Effector memory CD8-positive, alpha-beta T cell (primary cell): ENCODE measurements at regions not wholly inside any gene's neighbourhood (a gene's known extent, or its start where the extent isn't known, plus 50 kb on each side); places are given as distances from the start of the nearest gene placed in this dataset.

ENCODE experiments used
- ATAC-seq: fragments of 150-1000 bp; cut with Tn5 transposase; replicated peaks from 2 replicates; pipeline ENCODE4 v1.10.0; 2021; ENCODE audit warnings: mild to moderate bottlenecking, moderate library complexity
- DNase-seq, 3 experiments: peaks; one replicate each; pipeline ENCODE4 v3.0.0; 2021
- H3K27ac Mint-ChIP-seq, 2 donors: one replicate each; pipeline ENCODE4 v1.8.0; 2022; ENCODE audit warnings: mild to moderate bottlenecking in 2 of 2, mixed read lengths in 2 of 2, moderate library complexity in 2 of 2
- H3K27me3 Mint-ChIP-seq, 2 donors: one replicate each; pipeline ENCODE4 v1.8.0; 2022; ENCODE audit warnings: mixed read lengths in 2 of 2
- H3K36me3 Mint-ChIP-seq: one replicate; pipeline ENCODE4 v1.8.0; 2022; ENCODE audit warnings: mild to moderate bottlenecking, moderate library complexity, mixed read lengths; ENCODE audit not compliant: insufficient read depth
- H3K4me1 Mint-ChIP-seq, 2 donors: one replicate each; pipeline ENCODE4 v1.8.0; 2022; ENCODE audit warnings: low read depth in 2 of 2, mixed read lengths in 2 of 2
- H3K4me3 Mint-ChIP-seq, 2 donors: one replicate each; pipeline ENCODE4 v1.8.0; 2022; ENCODE audit warnings: mild to moderate bottlenecking in 2 of 2, mixed read lengths in 2 of 2, moderate library complexity in 2 of 2
- H3K9me3 Mint-ChIP-seq, 2 donors: one replicate each; pipeline ENCODE4 v1.8.0; 2022; ENCODE audit warnings: mixed read lengths in 2 of 2

DNA sequence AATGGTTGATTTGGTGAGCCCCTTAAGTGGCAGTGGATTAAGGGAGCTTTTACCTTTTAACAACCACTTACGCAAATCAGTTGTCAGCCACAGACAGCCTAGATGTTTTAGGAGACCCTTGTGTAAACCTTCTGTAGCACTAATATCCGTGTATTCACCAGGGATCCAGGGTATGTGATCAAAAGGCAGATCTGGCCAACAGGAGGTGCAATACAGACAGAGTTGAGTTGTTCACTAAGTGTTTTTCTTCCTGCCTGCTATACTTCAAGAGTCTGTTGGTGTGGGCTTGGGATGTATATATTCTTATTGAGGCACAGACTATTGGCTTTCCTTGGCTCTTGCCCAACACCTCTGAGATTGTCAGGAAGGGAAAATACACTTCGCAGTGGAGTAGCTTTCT lies 175.1 kb downstream of the FAT3 start:
- H3K27ac Mint-ChIP-seq = no peak overlapping the region

DNA sequence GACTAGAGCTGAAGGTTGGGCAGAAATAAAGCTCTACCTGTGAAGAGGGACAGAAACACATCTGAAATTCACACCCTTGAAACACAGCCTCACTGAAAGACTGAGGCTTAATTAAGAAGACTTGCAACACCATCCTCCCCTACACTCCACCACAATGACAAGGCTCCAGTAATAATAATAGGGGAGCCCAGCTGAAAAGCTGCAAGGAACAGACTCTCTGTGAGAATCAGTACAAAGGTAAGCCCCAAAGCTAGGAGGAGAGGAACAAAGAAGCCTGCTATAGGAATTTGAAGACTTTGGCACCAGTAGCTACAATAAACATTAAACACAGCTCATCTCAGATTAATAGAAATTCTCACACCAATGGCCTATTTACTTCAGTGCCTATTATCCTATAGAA lies 176.9 kb downstream of the FAT3 start:
- Mint-ChIP-seq H3K36me3 (no peaks in the 10 kb centered on the region), H3K27me3 (no peaks in the 10 kb centered on the region), H3K4me1 (no peaks in the 10 kb centered on the region), H3K27ac (no peak overlapping the region), H3K9me3 (peaks cover 0 to 7% of the 10 kb centered on the region in 2 donors), H3K4me3 (no peak overlapping the region)
- no peak for DNase-seq
- no peak for ATAC-seq

More for the DNA sequence above, 175.1 kb downstream of the FAT3 start:
- no peaks in the 10 kb centered on the region for H3K4me1 Mint-ChIP-seq
- no peak overlapping the region for H3K4me3 Mint-ChIP-seq
- H3K27me3 Mint-ChIP-seq = no peaks in the 10 kb centered on the region
- DNase-seq = no peak
- H3K9me3 Mint-ChIP-seq = peaks cover 7 to 13% of the 10 kb centered on the region in 2 donors
- no peaks in the 10 kb centered on the region for H3K36me3 Mint-ChIP-seq
- no peak for ATAC-seq

DNA sequence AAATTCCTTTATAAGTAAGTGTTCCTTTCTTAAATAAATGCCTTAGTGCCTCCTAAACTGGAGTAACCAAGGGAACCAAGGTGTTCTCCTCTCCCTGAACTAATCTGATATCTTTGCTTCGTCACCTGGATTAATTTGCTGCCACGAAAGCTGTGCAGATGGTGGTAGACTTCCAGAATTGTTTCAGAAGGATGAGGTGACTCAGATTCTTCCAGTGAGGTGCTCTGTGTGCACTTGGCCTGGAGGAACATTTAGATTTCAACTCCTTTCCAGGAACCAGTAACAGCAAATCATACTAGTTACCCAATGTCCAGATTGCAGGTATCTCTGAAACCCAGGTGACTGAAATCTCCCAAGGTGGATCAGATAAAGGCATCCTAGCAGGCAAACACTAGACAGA lies 181.9 kb downstream of the FAT3 start:
- H3K27ac Mint-ChIP-seq = no peak overlapping the region
- no peak for DNase-seq
- peaks cover 0 to 7% of the 10 kb centered on the region in 2 donors for H3K9me3 Mint-ChIP-seq
- no peaks in the 10 kb centered on the region for H3K36me3 Mint-ChIP-seq
- no peaks in the 10 kb centered on the region for H3K27me3 Mint-ChIP-seq
- ATAC-seq = no peak
- H3K4me3 Mint-ChIP-seq = no peak overlapping the region
- no peaks in the 10 kb centered on the region for H3K4me1 Mint-ChIP-seq

DNA sequence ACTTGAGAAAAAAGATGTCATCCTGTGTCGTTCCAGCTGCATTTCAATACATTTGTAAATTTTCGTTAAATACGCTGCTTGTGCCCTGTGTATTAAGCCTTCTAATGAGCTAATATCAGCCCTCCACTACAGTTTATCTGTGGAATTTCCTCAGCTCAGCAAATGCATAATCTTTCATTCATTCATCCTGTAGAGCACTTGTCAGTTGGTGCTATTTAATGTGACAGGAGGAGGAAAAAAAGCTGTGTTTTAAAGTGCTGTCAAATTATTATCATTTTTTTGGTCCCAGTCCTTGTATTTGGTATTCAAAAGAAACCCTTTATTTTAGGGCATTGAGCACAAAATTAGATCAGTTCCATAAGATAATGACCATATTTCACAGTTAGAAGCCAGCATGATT lies 184.7 kb downstream of the FAT3 start:
- H3K36me3 Mint-ChIP-seq = peaks cover 3% of the 10 kb centered on the region
- DNase-seq = no peak
- no peak overlapping the region for H3K27ac Mint-ChIP-seq

DNA sequence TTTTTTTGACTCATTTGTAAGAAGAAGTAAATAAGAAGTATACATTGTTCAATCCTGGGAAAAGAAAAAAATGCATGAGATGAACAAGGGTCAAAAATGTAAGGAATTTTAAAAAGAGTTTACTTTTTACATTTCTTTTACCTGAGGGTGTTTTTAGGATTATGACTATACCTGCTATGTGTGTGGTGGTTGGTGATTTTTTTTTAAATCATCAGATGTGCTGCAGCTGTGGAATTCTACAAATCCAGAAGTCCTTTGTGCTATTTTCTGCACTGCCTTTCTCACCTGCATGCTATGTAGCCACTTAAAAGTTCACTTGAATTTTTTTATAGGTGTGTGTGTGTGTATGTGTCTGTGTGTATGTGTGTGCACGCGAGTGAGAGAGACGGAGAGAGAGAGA lies 185.3 kb downstream of the FAT3 start:
- H3K4me1 Mint-ChIP-seq = no peaks in the 10 kb centered on the region
- DNase-seq (no peak), ATAC-seq (no peak)
- no peaks in the 10 kb centered on the region for H3K27me3 Mint-ChIP-seq
- no peak overlapping the region for H3K27ac Mint-ChIP-seq
- H3K4me3 Mint-ChIP-seq = no peak overlapping the region
- peaks cover 3% of the 10 kb centered on the region for H3K36me3 Mint-ChIP-seq
- peaks cover 0 to 10% of the 10 kb centered on the region in 2 donors for H3K9me3 Mint-ChIP-seq

More for the DNA sequence above, 184.7 kb downstream of the FAT3 start:
- no peak for ATAC-seq
- no peaks in the 10 kb centered on the region for H3K4me1 Mint-ChIP-seq
- H3K27me3 Mint-ChIP-seq = no peaks in the 10 kb centered on the region
- no peak overlapping the region for H3K4me3 Mint-ChIP-seq
- H3K9me3 Mint-ChIP-seq = peaks cover 0 to 10% of the 10 kb centered on the region in 2 donors

DNA sequence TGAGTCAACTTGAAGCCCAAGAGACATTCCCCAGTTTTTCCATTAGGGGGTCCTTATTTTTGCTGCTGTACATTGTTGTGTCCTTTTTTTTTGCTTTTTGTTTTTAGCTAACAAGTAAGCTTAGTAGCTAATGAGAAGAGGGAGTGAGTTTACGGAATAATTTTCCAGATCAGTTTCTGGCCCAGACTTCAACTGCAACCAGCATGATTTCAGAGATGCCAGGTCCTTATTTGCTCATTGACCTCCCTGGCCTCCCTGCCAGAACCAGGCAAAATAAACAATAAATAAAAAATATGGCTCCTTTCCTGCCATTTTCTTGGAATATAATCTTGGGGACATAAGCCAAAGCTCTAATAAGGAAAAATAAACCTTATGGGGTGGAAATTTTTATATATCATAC lies 185.9 kb downstream of the FAT3 start:
- Mint-ChIP-seq H3K27ac (no peak overlapping the region), H3K4me1 (no peaks in the 10 kb centered on the region), H3K4me3 (no peak overlapping the region), H3K9me3 (peaks cover 0 to 10% of the 10 kb centered on the region in 2 donors), H3K36me3 (peaks cover 3% of the 10 kb centered on the region), H3K27me3 (no peaks in the 10 kb centered on the region)
- no peak for ATAC-seq
- no peak for DNase-seq

DNA sequence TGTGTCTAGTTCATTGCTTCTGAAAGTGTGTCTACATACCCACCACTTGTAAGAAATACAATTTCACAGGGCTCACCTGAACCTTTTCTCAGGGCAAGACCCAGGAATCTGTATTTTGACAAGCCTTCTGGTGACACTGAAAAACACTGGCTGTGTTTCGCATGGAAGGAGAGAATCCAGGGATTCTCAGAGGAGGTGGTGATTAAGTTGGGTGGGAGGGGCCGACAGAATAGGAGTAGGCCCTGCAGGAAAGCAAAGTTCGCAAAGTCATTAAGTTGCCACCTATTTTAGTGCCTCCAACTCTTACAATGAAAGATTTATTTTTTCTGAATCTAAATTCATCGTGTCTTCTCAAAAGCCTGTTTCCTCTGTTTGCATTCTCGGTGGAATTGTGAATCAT lies 186.8 kb downstream of the FAT3 start:
- Mint-ChIP-seq H3K4me1 (no peaks in the 10 kb centered on the region), H3K27me3 (no peaks in the 10 kb centered on the region), H3K9me3 (peaks cover 0 to 10% of the 10 kb centered on the region in 2 donors), H3K27ac (no peak overlapping the region), H3K36me3 (peaks cover 3% of the 10 kb centered on the region), H3K4me3 (no peak overlapping the region)
- no peak for DNase-seq
- no peak for ATAC-seq

DNA sequence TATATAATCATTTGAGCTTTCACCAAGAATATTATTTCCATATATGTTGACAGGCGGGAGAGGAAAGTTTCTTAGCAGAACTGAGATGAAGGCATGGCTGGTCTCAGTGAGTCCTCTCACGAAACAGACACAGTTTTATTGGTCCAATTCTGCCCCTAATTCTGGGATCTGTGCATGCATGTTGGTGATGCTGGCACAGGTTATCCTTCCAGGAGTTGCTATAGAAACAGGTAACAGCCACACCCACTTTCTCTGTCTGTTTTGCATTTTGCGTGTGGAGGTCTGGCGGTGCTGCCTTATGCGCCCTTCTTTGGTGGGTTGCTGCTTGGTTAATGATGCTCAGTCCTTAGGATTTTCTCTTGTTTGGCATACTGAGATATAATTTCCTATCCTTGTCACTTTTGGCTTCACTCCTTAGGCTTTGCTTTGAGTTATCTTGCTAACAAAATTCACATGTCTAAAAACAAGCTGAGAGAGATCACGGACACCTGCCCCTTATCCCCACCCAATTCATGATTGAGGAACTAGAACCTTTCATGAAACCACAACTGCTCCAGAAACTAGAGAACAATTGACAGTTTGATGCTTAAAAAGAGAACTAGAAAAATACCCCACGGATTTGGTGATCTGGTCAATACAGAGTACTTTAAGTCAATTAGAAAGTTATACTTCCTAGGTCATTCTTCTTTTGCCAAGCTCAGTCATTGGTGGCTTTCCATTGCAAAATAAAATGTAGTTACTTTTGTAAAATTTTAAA lies 189.3 kb downstream of the FAT3 start:
- peaks cover 3% of the 10 kb centered on the region for H3K36me3 Mint-ChIP-seq
- ATAC-seq = no peak
- H3K4me3 Mint-ChIP-seq = no peak overlapping the region
- no peaks in the 10 kb centered on the region for H3K27me3 Mint-ChIP-seq
- no peak overlapping the region for H3K27ac Mint-ChIP-seq
- peaks cover 0 to 7% of the 10 kb centered on the region in 2 donors for H3K9me3 Mint-ChIP-seq
- H3K4me1 Mint-ChIP-seq = no peaks in the 10 kb centered on the region
- no peak for DNase-seq

DNA sequence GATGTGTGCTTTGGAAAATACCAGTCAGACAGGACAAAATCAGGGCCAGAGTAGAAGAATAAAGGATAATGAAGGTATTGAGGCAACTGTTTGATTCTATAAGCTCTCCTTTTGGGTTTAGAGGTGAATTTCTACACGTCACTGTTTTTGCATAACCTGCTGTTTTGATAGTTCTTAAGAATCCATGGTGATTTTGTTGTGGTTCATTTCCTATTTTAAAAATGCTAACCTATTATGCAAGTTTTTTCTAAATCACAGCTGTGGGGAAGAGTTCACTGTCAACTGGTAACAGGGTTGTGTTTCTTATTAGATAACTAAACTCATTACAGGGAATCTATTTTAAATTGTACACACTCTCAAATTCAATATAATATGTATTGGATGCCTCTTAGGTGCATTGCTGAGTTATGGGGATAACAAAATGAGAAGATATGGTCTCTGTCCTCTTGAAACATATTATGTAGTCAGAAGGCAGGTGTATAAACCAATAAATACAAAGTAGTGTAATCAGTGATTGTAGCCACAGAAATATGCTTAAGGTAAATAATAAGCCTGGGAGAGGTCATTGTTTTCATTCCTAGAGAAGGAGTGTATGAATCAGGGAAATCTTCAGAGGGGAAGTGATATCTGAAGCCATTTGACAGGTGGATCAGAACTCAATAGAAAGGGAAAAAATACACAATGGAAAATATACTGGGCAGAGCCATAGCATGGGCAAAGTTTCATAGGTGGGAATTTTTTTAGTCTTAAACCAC lies 192.5 kb downstream of the FAT3 start:
- Mint-ChIP-seq H3K27me3 (no peaks in the 10 kb centered on the region), H3K27ac (no peak overlapping the region), H3K36me3 (no peaks in the 10 kb centered on the region), H3K4me1 (no peaks in the 10 kb centered on the region), H3K4me3 (no peak overlapping the region), H3K9me3 (peaks cover 0 to 7% of the 10 kb centered on the region in 2 donors)
- DNase-seq = no peak
- no peak for ATAC-seq

DNA sequence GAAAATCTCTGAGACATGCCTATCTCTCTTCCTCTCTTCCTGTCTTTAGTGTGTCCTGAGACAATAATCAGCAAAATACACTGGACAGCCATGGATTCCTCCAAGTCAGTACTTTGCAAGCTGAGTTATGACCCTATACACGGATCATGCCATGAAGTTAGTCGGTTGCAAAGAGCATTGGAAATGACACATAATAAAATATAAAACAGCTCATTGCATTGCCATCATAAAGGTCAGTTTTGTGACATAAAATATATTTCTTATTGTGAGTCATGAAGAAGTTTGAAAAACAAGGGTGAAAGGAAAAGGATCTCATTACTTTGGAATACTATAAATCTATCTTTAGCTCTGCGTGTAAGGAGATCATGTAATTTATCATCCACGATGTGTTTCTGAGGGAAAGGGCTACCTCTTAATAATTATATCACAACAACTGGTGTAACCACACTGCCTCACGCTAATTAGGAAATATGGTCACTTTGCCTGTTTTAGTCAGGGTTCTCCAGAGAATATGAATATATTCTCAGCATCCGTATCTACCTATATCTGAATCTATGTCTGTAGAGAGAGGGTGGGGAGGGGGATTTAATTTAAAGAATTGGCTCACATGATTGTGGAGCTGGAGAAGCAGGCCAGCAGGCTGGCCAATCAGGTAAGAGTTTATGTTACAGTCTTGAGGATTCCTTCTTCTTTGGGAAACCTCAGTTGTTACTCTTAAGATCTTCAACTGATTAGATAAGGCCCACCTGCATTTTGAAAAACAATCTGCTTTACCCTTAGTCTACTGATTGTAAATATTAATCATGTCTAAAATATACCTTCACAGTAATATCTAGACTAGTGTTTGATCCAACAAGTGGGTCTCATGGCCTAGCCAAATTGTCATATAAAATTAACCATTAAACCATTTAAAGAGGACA lies 198.8 kb downstream of the FAT3 start:
- H3K27ac Mint-ChIP-seq = no peak overlapping the region
- no peaks in the 10 kb centered on the region for H3K27me3 Mint-ChIP-seq
- no peak for DNase-seq
- H3K36me3 Mint-ChIP-seq = no peaks in the 10 kb centered on the region
- no peak overlapping the region for H3K4me3 Mint-ChIP-seq
- ATAC-seq = no peak
- no peaks in the 10 kb centered on the region for H3K4me1 Mint-ChIP-seq
- peaks cover 5 to 8% of the 10 kb centered on the region in 2 donors for H3K9me3 Mint-ChIP-seq

DNA sequence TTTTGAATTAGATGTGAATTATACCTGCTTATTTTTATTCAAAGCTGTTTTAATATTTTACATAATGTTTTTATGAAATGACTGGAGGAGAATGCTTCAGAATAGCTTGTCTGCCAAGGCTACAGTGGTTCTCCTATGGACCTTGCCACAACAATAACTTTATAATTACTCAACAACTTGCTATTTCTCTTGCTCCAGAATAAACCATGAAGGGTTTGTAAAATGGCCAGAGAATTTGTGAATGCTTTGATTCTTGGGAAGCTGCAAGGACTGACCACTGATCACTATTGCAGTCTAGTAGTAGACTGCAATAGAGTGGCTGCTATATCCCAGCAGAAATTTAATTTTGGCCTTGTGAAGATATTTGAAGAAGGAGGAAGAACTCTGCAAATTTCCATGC lies 199.7 kb downstream of the FAT3 start:
- no peaks in the 10 kb centered on the region for H3K36me3 Mint-ChIP-seq
- H3K4me3 Mint-ChIP-seq = no peak overlapping the region
- no peak overlapping the region for H3K27ac Mint-ChIP-seq
- ATAC-seq (no peak), DNase-seq (no peak)
- peaks cover 8 to 11% of the 10 kb centered on the region in 2 donors for H3K9me3 Mint-ChIP-seq
- no peaks in the 10 kb centered on the region for H3K27me3 Mint-ChIP-seq
- H3K4me1 Mint-ChIP-seq = no peaks in the 10 kb centered on the region

DNA sequence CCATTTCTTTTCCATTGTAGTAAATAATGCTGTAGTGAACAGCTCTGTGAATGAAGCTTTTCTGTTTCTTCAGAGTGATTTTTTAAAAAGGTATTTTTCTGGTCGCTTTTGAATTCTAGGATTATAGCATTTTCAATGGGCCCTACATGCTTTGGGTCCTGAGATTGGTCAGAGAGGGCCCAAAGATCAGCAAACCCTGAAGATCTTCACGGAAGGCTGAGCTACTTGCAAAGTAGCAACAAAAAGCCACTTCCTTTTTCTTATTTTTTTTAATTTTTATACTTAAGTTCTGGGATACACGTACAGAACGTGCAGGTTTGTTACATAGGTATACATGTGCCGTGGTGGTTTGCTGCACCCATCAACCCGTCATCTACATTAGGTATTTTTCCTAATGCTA lies 200.5 kb downstream of the FAT3 start:
- no peak overlapping the region for H3K4me3 Mint-ChIP-seq
- H3K27ac Mint-ChIP-seq = no peak overlapping the region
- peaks cover 8 to 17% of the 10 kb centered on the region in 2 donors for H3K9me3 Mint-ChIP-seq
- DNase-seq (no peak), ATAC-seq (no peak)
- H3K27me3 Mint-ChIP-seq = no peaks in the 10 kb centered on the region
- H3K36me3 Mint-ChIP-seq = no peaks in the 10 kb centered on the region
- no peaks in the 10 kb centered on the region for H3K4me1 Mint-ChIP-seq

DNA sequence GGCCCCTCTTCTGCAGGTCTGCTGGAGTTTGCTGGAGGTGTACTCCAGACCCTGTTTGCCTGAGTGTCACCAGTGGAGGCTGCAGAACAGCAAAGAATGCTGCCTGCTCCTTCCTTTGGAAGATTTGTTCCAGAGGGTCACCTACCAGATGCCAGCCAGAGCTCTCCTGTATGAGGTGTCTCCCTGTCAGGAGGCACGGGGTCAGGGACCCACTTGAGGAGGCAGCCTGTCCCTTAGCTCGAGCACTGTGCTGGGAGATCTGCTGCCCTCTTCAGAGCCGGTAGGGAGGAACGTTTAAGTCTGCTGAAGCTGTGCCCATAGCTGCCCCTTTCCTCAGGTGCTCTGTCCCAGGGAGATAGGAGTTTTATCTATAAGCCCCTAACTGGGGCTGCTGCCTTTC lies 207.9 kb downstream of the FAT3 start:
- H3K27ac Mint-ChIP-seq = no peak overlapping the region
- H3K4me3 Mint-ChIP-seq = no peak overlapping the region
- no peaks in the 10 kb centered on the region for H3K36me3 Mint-ChIP-seq
- ATAC-seq (no peak), DNase-seq (no peak)
- H3K27me3 Mint-ChIP-seq = no peaks in the 10 kb centered on the region
- H3K9me3 Mint-ChIP-seq = peaks cover 14 to 16% of the 10 kb centered on the region in 2 donors
- H3K4me1 Mint-ChIP-seq = no peaks in the 10 kb centered on the region
